ENCODE measurements at regions not wholly inside any gene's neighbourhood (a gene's known extent, or its start where the extent isn't known, plus 50 kb on each side); places are given as distances from the start of the nearest gene placed in this dataset.

- no peaks in the 10 kb centered on the region for H3K9me2 ChIP-seq (ENCODE audit: insufficient read depth)
- H2AFZ ChIP-seq = no peak overlapping the region; the same call in 1 of the 2 replicates
- H3K4me3 ChIP-seq = no peak overlapping the region
- TF ChIP-seq NANOG (IDR thresholded peaks at IDR 0.05; ENCODE audit: borderline replicate concordance) = no peak
- no peak for TF ChIP-seq CTCF (conservative IDR thresholded peaks at IDR 0.05; ENCODE audit: low read depth in 2 of 2)
- TF ChIP-seq POLR2AphosphoS5 (IDR thresholded peaks at IDR 0.05; ENCODE audit: low read depth) = no peak
- no peak for TF ChIP-seq ZNF462 (CRISPR knock-in tag; IDR thresholded peaks at IDR 0.05)
- TF ChIP-seq REST (IDR thresholded peaks at IDR 0.05; ENCODE audit: unreplicated experiment) = no peak
- no peak for TF ChIP-seq EZH2phosphoT487 (IDR thresholded peaks at IDR 0.05; ENCODE audit: unreplicated experiment)
- no peak for TF ChIP-seq JUNB (IDR thresholded peaks at IDR 0.05; ENCODE audit: unreplicated experiment)
- TF ChIP-seq EZH2 (IDR thresholded peaks at IDR 0.05; ENCODE audit: low read depth, unreplicated experiment) = no peak
- no peak for TF ChIP-seq ZNF331 (CRISPR knock-in tag; IDR thresholded peaks at IDR 0.05; ENCODE audit: low read depth)
- TF ChIP-seq ZNF114 (CRISPR knock-in tag; IDR thresholded peaks at IDR 0.05) = no peak
- no peak for TF ChIP-seq ETS1 (IDR thresholded peaks at IDR 0.05)
- TF ChIP-seq STAT1 (IDR thresholded peaks at IDR 0.05; ENCODE audit: unreplicated experiment) = no peak
- no peak for TF ChIP-seq CREB1 (CRISPR knock-in tag; IDR thresholded peaks at IDR 0.05; ENCODE audit: low read depth)
- Mint-ChIP-seq H3K36me3 (ENCODE audit: low read depth) (no peaks in the 10 kb centered on the region), H3K4me3 (no peak overlapping the region), H3K27me3 (ENCODE audit: insufficient read depth, low read depth, poor library complexity) (no peaks in the 10 kb centered on the region), H3K4me1 (no peaks in the 10 kb centered on the region), H3K9me3 (no peaks in the 10 kb centered on the region), H3K27ac (no peak overlapping the region)
- H3K36me3 ChIP-seq (ENCODE audit: insufficient read depth) = no peaks in the 10 kb centered on the region
- no peak overlapping the region for H3K4me2 ChIP-seq
- no peaks in the 10 kb centered on the region for H3K27me3 ChIP-seq (ENCODE audit: insufficient read depth)
- no peak for DNase-seq (ENCODE audit: low spot score)
- no peaks in the 10 kb centered on the region for H3K79me2 ChIP-seq (replicated peaks; ENCODE audit: insufficient read depth)
- ATAC-seq = no peak
- H3K4me1 ChIP-seq (ENCODE audit: insufficient read depth) = no peaks in the 10 kb centered on the region
- no peak overlapping the region for H3K27ac ChIP-seq (ENCODE audit: low read depth)
- no peaks in the 10 kb centered on the region for H3F3A ChIP-seq (replicated peaks; ENCODE audit: low read depth)
- H4K20me1 ChIP-seq (replicated peaks; ENCODE audit: insufficient read depth) = no peaks in the 10 kb centered on the region
These were observed 413.7 kb upstream of the FSHR start for GRCh38 chr2:49567811-49568600.

Data from GM23338 (cell line).